ENCODE measurements at regions not wholly inside any gene's neighbourhood (a gene's known extent, or its start where the extent isn't known, plus 50 kb on each side); places are given as distances from the start of the nearest gene placed in this dataset.

GRCh38 chr5:62007457-62007856 is 298.5 kb upstream of the KIF2A start:
- no peaks in the 10 kb centered on the region for H3K27me3 ChIP-seq (ENCODE audit: control insufficient read depth, insufficient read depth, low read length)
- H3K36me3 ChIP-seq (ENCODE audit: control insufficient read depth, insufficient read depth, low read length), result no peaks in the 10 kb centered on the region
- no peak overlapping the region for H3K4me3 ChIP-seq (ENCODE audit: low read length)
- no peaks in the 10 kb centered on the region for H3K9me3 ChIP-seq (ENCODE audit: control insufficient read depth, low read length)
- no peaks in the 10 kb centered on the region for H3K4me1 ChIP-seq (ENCODE audit: control insufficient read depth, insufficient read depth, low read length)
- no peak overlapping the region for H3K9ac ChIP-seq (ENCODE audit: low read length)

- Histone ChIP-seq H3K9ac (ENCODE audit: low read length) (no peak overlapping the region), H3K36me3 (ENCODE audit: control insufficient read depth, insufficient read depth, low read length) (no peaks in the 10 kb centered on the region), H3K27me3 (ENCODE audit: control insufficient read depth, insufficient read depth, low read length) (no peaks in the 10 kb centered on the region), H3K4me3 (ENCODE audit: low read length) (no peak overlapping the region), H3K9me3 (ENCODE audit: control insufficient read depth, low read length) (no peaks in the 10 kb centered on the region), H3K4me1 (ENCODE audit: control insufficient read depth, insufficient read depth, low read length) (no peaks in the 10 kb centered on the region)
Measured at GRCh38 chr5:62011089-62011664, 294.8 kb upstream of the KIF2A start.

- Histone ChIP-seq H3K4me1 (ENCODE audit: control insufficient read depth, insufficient read depth, low read length) (no peaks in the 10 kb centered on the region), H3K9ac (ENCODE audit: low read length) (no peak overlapping the region), H3K36me3 (ENCODE audit: control insufficient read depth, insufficient read depth, low read length) (no peaks in the 10 kb centered on the region), H3K27me3 (ENCODE audit: control insufficient read depth, insufficient read depth, low read length) (no peaks in the 10 kb centered on the region), H3K9me3 (ENCODE audit: control insufficient read depth, low read length) (no peaks in the 10 kb centered on the region), H3K4me3 (ENCODE audit: low read length) (no peak overlapping the region)
Measured at GRCh38 chr5:62017092-62017491, 288.9 kb upstream of the KIF2A start.

- Histone ChIP-seq H3K9ac (ENCODE audit: low read length) (no peak overlapping the region), H3K27me3 (ENCODE audit: control insufficient read depth, insufficient read depth, low read length) (no peaks in the 10 kb centered on the region), H3K9me3 (ENCODE audit: control insufficient read depth, low read length) (no peaks in the 10 kb centered on the region), H3K36me3 (ENCODE audit: control insufficient read depth, insufficient read depth, low read length) (no peaks in the 10 kb centered on the region), H3K4me1 (ENCODE audit: control insufficient read depth, insufficient read depth, low read length) (no peaks in the 10 kb centered on the region), H3K4me3 (ENCODE audit: low read length) (no peak overlapping the region)
Measured at GRCh38 chr5:62029303-62029702, 276.7 kb upstream of the KIF2A start.

- Histone ChIP-seq H3K36me3 (ENCODE audit: control insufficient read depth, insufficient read depth, low read length) (no peaks in the 10 kb centered on the region), H3K9ac (ENCODE audit: low read length) (no peak overlapping the region), H3K27me3 (ENCODE audit: control insufficient read depth, insufficient read depth, low read length) (no peaks in the 10 kb centered on the region), H3K4me3 (ENCODE audit: low read length) (no peak overlapping the region), H3K4me1 (ENCODE audit: control insufficient read depth, insufficient read depth, low read length) (no peaks in the 10 kb centered on the region), H3K9me3 (ENCODE audit: control insufficient read depth, low read length) (no peaks in the 10 kb centered on the region)
Measured at GRCh38 chr5:62030326-62030725, 275.7 kb upstream of the KIF2A start.

- Histone ChIP-seq H3K9me3 (ENCODE audit: control insufficient read depth, low read length) (no peaks in the 10 kb centered on the region), H3K9ac (ENCODE audit: low read length) (no peak overlapping the region), H3K36me3 (ENCODE audit: control insufficient read depth, insufficient read depth, low read length) (no peaks in the 10 kb centered on the region), H3K4me3 (ENCODE audit: low read length) (no peak overlapping the region), H3K27me3 (ENCODE audit: control insufficient read depth, insufficient read depth, low read length) (peaks cover 5% of the 10 kb centered on the region), H3K4me1 (ENCODE audit: control insufficient read depth, insufficient read depth, low read length) (no peaks in the 10 kb centered on the region)
Measured at GRCh38 chr5:62038024-62038423, 268.0 kb upstream of the KIF2A start.

- Histone ChIP-seq H3K9ac (ENCODE audit: low read length) (no peak overlapping the region), H3K4me1 (ENCODE audit: control insufficient read depth, insufficient read depth, low read length) (no peaks in the 10 kb centered on the region), H3K9me3 (ENCODE audit: control insufficient read depth, low read length) (no peaks in the 10 kb centered on the region), H3K36me3 (ENCODE audit: control insufficient read depth, insufficient read depth, low read length) (no peaks in the 10 kb centered on the region), H3K4me3 (ENCODE audit: low read length) (no peak overlapping the region), H3K27me3 (ENCODE audit: control insufficient read depth, insufficient read depth, low read length) (peaks cover 5% of the 10 kb centered on the region)
Measured at GRCh38 chr5:62041156-62041756, 264.8 kb upstream of the KIF2A start.

GRCh38 chr5:62042007-62042406 is 264.0 kb upstream of the KIF2A start:
- Histone ChIP-seq H3K4me1 (ENCODE audit: control insufficient read depth, insufficient read depth, low read length) (no peaks in the 10 kb centered on the region), H3K4me3 (ENCODE audit: low read length) (no peak overlapping the region), H3K36me3 (ENCODE audit: control insufficient read depth, insufficient read depth, low read length) (no peaks in the 10 kb centered on the region), H3K9me3 (ENCODE audit: control insufficient read depth, low read length) (no peaks in the 10 kb centered on the region), H3K27me3 (ENCODE audit: control insufficient read depth, insufficient read depth, low read length) (peaks cover 5% of the 10 kb centered on the region), H3K9ac (ENCODE audit: low read length) (no peak overlapping the region)

GRCh38 chr5:62043289-62044280 is 262.4 kb upstream of the KIF2A start:
- H3K9me3 ChIP-seq (ENCODE audit: control insufficient read depth, low read length), result no peaks in the 10 kb centered on the region
- no peaks in the 10 kb centered on the region for H3K4me1 ChIP-seq (ENCODE audit: control insufficient read depth, insufficient read depth, low read length)
- no peaks in the 10 kb centered on the region for H3K36me3 ChIP-seq (ENCODE audit: control insufficient read depth, insufficient read depth, low read length)
- no peak overlapping the region for H3K9ac ChIP-seq (ENCODE audit: low read length)
- H3K4me3 ChIP-seq (ENCODE audit: low read length), result no peak overlapping the region
- H3K27me3 ChIP-seq (ENCODE audit: control insufficient read depth, insufficient read depth, low read length), result no peaks in the 10 kb centered on the region

- no peak overlapping the region for H3K9ac ChIP-seq (ENCODE audit: low read length)
- no peak overlapping the region for H3K4me3 ChIP-seq (ENCODE audit: low read length)
- no peaks in the 10 kb centered on the region for H3K4me1 ChIP-seq (ENCODE audit: control insufficient read depth, insufficient read depth, low read length)
- no peaks in the 10 kb centered on the region for H3K27me3 ChIP-seq (ENCODE audit: control insufficient read depth, insufficient read depth, low read length)
- H3K9me3 ChIP-seq (ENCODE audit: control insufficient read depth, low read length), result no peaks in the 10 kb centered on the region
- H3K36me3 ChIP-seq (ENCODE audit: control insufficient read depth, insufficient read depth, low read length), result no peaks in the 10 kb centered on the region
Measured at GRCh38 chr5:62044989-62045388, 261.0 kb upstream of the KIF2A start.

GRCh38 chr5:62046191-62046590 is 259.8 kb upstream of the KIF2A start:
- Histone ChIP-seq H3K4me1 (ENCODE audit: control insufficient read depth, insufficient read depth, low read length) (no peaks in the 10 kb centered on the region), H3K36me3 (ENCODE audit: control insufficient read depth, insufficient read depth, low read length) (no peaks in the 10 kb centered on the region), H3K27me3 (ENCODE audit: control insufficient read depth, insufficient read depth, low read length) (no peaks in the 10 kb centered on the region), H3K9ac (ENCODE audit: low read length) (no peak overlapping the region), H3K9me3 (ENCODE audit: control insufficient read depth, low read length) (no peaks in the 10 kb centered on the region), H3K4me3 (ENCODE audit: low read length) (no peak overlapping the region)

GRCh38 chr5:62051747-62052146 is 254.3 kb upstream of the KIF2A start:
- Histone ChIP-seq H3K9ac (ENCODE audit: low read length) (no peak overlapping the region), H3K9me3 (ENCODE audit: control insufficient read depth, low read length) (no peaks in the 10 kb centered on the region), H3K27me3 (ENCODE audit: control insufficient read depth, insufficient read depth, low read length) (no peaks in the 10 kb centered on the region), H3K4me1 (ENCODE audit: control insufficient read depth, insufficient read depth, low read length) (no peaks in the 10 kb centered on the region), H3K4me3 (ENCODE audit: low read length) (no peak overlapping the region), H3K36me3 (ENCODE audit: control insufficient read depth, insufficient read depth, low read length) (no peaks in the 10 kb centered on the region)
